T-helper 2 cell treated with Interferon-gamma antibody and Interleukin-4, amounts not matched to agents 5 μg/mL and 100 μg/mL, for 36 hours (primary cell): ENCODE measurements at regions not wholly inside any gene's neighbourhood (a gene's known extent, or its start where the extent isn't known, plus 50 kb on each side); places are given as distances from the start of the nearest gene placed in this dataset.
A peak's percentile ranks its signal among the peaks of the same experiment; 100 is the strongest.

Source experiments
- DNase-seq: peaks from one replicate; pipeline ENCODE4 v3.0.0; 2021; ENCODE audit warnings: low spot score
- H3K27ac Mint-ChIP-seq: one replicate; pipeline ENCODE4 v1.8.0; 2021; ENCODE audit warnings: mild to moderate bottlenecking, mixed read lengths
- H3K27me3 Mint-ChIP-seq: one replicate; pipeline ENCODE4 v1.8.0; 2021; ENCODE audit warnings: low read depth, mixed read lengths
- H3K36me3 Mint-ChIP-seq: one replicate; pipeline ENCODE4 v1.8.0; 2021; ENCODE audit warnings: low read depth, mixed read lengths
- H3K4me1 Mint-ChIP-seq: one replicate; pipeline ENCODE4 v1.8.0; 2021; ENCODE audit warnings: low read depth, mixed read lengths
- H3K4me3 Mint-ChIP-seq: one replicate; pipeline ENCODE4 v1.8.0; 2022; ENCODE audit warnings: mild to moderate bottlenecking, moderate library complexity, mixed read lengths
- H3K9me3 Mint-ChIP-seq: one replicate; pipeline ENCODE4 v1.8.0; 2021; ENCODE audit warnings: mixed read lengths

GRCh38 chr1:43043695-43044094 is 85.0 kb upstream of the SLC2A1 start:
- Mint-ChIP-seq H3K4me1 (no peaks in the 10 kb centered on the region), H3K27ac (no peak overlapping the region), H3K36me3 (no peaks in the 10 kb centered on the region), H3K4me3 (no peak overlapping the region), H3K9me3 (no peaks in the 10 kb centered on the region), H3K27me3 (peaks cover 8% of the 10 kb centered on the region)
- DNase-seq: no peak

- no peak overlapping the region for H3K27ac Mint-ChIP-seq
- H3K4me1 Mint-ChIP-seq: no peaks in the 10 kb centered on the region
- no peak for DNase-seq
- no peaks in the 10 kb centered on the region for H3K9me3 Mint-ChIP-seq
- H3K36me3 Mint-ChIP-seq: no peaks in the 10 kb centered on the region
- H3K27me3 Mint-ChIP-seq: peaks cover 6% of the 10 kb centered on the region
- no peak overlapping the region for H3K4me3 Mint-ChIP-seq
Observed at GRCh38 chr1:43042773-43043457, 84.2 kb upstream of the SLC2A1 start.

GRCh38 chr1:43042127-43042526 is 83.5 kb upstream of the SLC2A1 start:
- peaks cover 6% of the 10 kb centered on the region for H3K27me3 Mint-ChIP-seq
- no peaks in the 10 kb centered on the region for H3K4me1 Mint-ChIP-seq
- no peaks in the 10 kb centered on the region for H3K9me3 Mint-ChIP-seq
- H3K4me3 Mint-ChIP-seq: no peak overlapping the region
- DNase-seq: no peak
- H3K36me3 Mint-ChIP-seq: no peaks in the 10 kb centered on the region
- H3K27ac Mint-ChIP-seq: no peak overlapping the region

- Mint-ChIP-seq H3K4me3 (no peak overlapping the region), H3K9me3 (no peaks in the 10 kb centered on the region), H3K36me3 (no peaks in the 10 kb centered on the region), H3K27me3 (peaks cover 6% of the 10 kb centered on the region), H3K4me1 (no peaks in the 10 kb centered on the region), H3K27ac (no peak overlapping the region)
- DNase-seq: no peak
Observed at GRCh38 chr1:43041591-43041990, 82.9 kb upstream of the SLC2A1 start.

GRCh38 chr1:43039228-43040055 is 80.8 kb upstream of the SLC2A1 start:
- Mint-ChIP-seq H3K4me3 (no peak overlapping the region), H3K4me1 (peaks cover 6% of the 10 kb centered on the region), H3K36me3 (no peaks in the 10 kb centered on the region)

GRCh38 chr1:43038232-43038935 is 79.7 kb upstream of the SLC2A1 start:
- H3K36me3 Mint-ChIP-seq: no peaks in the 10 kb centered on the region
- H3K4me1 Mint-ChIP-seq: peaks cover 8% of the 10 kb centered on the region
- peaks cover 2% of the 10 kb centered on the region for H3K27me3 Mint-ChIP-seq
- DNase-seq: no peak
- H3K9me3 Mint-ChIP-seq: no peaks in the 10 kb centered on the region
- H3K4me3 Mint-ChIP-seq: no peak overlapping the region
- H3K27ac Mint-ChIP-seq: no peak overlapping the region

More at GRCh38 chr1:43039228-43040055, 80.8 kb upstream of the SLC2A1 start:
- Mint-ChIP-seq H3K9me3 (no peaks in the 10 kb centered on the region), H3K27me3 (peaks cover 2% of the 10 kb centered on the region), H3K27ac (no peak overlapping the region)
- DNase-seq: no peak

GRCh38 chr1:43037466-43037865 is 78.8 kb upstream of the SLC2A1 start:
- no peak overlapping the region for H3K4me3 Mint-ChIP-seq
- H3K9me3 Mint-ChIP-seq: no peaks in the 10 kb centered on the region
- no peaks in the 10 kb centered on the region for H3K36me3 Mint-ChIP-seq
- DNase-seq: no peak
- no peak overlapping the region for H3K27ac Mint-ChIP-seq
- peaks cover 2% of the 10 kb centered on the region for H3K27me3 Mint-ChIP-seq
- peaks cover 8% of the 10 kb centered on the region for H3K4me1 Mint-ChIP-seq

GRCh38 chr1:43036932-43037331 is 78.3 kb upstream of the SLC2A1 start:
- no peak for DNase-seq
- no peaks in the 10 kb centered on the region for H3K9me3 Mint-ChIP-seq
- no peak overlapping the region for H3K4me3 Mint-ChIP-seq
- peaks cover 2% of the 10 kb centered on the region for H3K27me3 Mint-ChIP-seq
- peaks cover 8% of the 10 kb centered on the region for H3K4me1 Mint-ChIP-seq
- H3K27ac Mint-ChIP-seq: no peak overlapping the region
- no peaks in the 10 kb centered on the region for H3K36me3 Mint-ChIP-seq

- peaks cover 8% of the 10 kb centered on the region for H3K4me1 Mint-ChIP-seq
- no peaks in the 10 kb centered on the region for H3K36me3 Mint-ChIP-seq
- peaks cover 2% of the 10 kb centered on the region for H3K27me3 Mint-ChIP-seq
- H3K27ac Mint-ChIP-seq: peak overlapping the region; percentile 60
- no peak overlapping the region for H3K4me3 Mint-ChIP-seq
- no peak for DNase-seq
- H3K9me3 Mint-ChIP-seq: no peaks in the 10 kb centered on the region
Observed at GRCh38 chr1:43035821-43036741, 77.4 kb upstream of the SLC2A1 start.

GRCh38 chr1:43034778-43035177 is 76.1 kb upstream of the SLC2A1 start:
- H3K36me3 Mint-ChIP-seq: no peaks in the 10 kb centered on the region
- peaks cover 8% of the 10 kb centered on the region for H3K4me1 Mint-ChIP-seq
- H3K9me3 Mint-ChIP-seq: no peaks in the 10 kb centered on the region
- H3K4me3 Mint-ChIP-seq: peak overlapping the region; percentile 47
- peak overlapping the region; percentile 90 for H3K27ac Mint-ChIP-seq
- H3K27me3 Mint-ChIP-seq: no peaks in the 10 kb centered on the region
- no peak for DNase-seq

- Mint-ChIP-seq H3K4me1 (peaks cover 8% of the 10 kb centered on the region), H3K27me3 (no peaks in the 10 kb centered on the region), H3K4me3 (no peak overlapping the region)
Observed at GRCh38 chr1:43034195-43034658, 75.6 kb upstream of the SLC2A1 start.

GRCh38 chr1:43031316-43032203 is 72.9 kb upstream of the SLC2A1 start:
- DNase-seq: no peak
- Mint-ChIP-seq H3K4me1 (peaks cover 8% of the 10 kb centered on the region), H3K9me3 (no peaks in the 10 kb centered on the region), H3K4me3 (no peak overlapping the region), H3K27ac (no peak overlapping the region), H3K27me3 (peaks cover 4% of the 10 kb centered on the region), H3K36me3 (no peaks in the 10 kb centered on the region)

More at GRCh38 chr1:43034195-43034658, 75.6 kb upstream of the SLC2A1 start:
- Mint-ChIP-seq H3K27ac (peak overlapping the region; percentile 90), H3K36me3 (no peaks in the 10 kb centered on the region), H3K9me3 (no peaks in the 10 kb centered on the region)
- DNase-seq: no peak
